ENCODE measurements at regions not wholly inside any gene's neighbourhood (a gene's known extent, or its start where the extent isn't known, plus 50 kb on each side); places are given as distances from the start of the nearest gene placed in this dataset.

GRCh38 chr3:176867681-176868663, 329.3 kb downstream of the TBL1XR1 start:
- no peak for TF ChIP-seq CTCF (IDR thresholded peaks at IDR 0.05; ENCODE audit: borderline replicate concordance, extremely low read depth, low read length, poor library complexity, severe bottlenecking)
- TF ChIP-seq EZH2 (IDR thresholded peaks at IDR 0.05; ENCODE audit: borderline replicate concordance, low read depth, low read length, severe bottlenecking), result no peak
